Osteoblast (primary cell): ENCODE measurements at regions not wholly inside any gene's neighbourhood (a gene's known extent, or its start where the extent isn't known, plus 50 kb on each side); places are given as distances from the start of the nearest gene placed in this dataset.

Experiments used
- DNase-seq: peaks from one replicate; pipeline ENCODE4 v3.0.0; 2011; ENCODE audit warnings: low spot score, mixed read lengths; ENCODE audit not compliant: insufficient read length; ENCODE audit errors: missing footprints
- H2AFZ ChIP-seq: 2 replicates; pipeline ENCODE4 v1.6.0; 2011; ENCODE audit warnings: mild to moderate bottlenecking, low read length
- H3K27ac ChIP-seq: 2 replicates; pipeline ENCODE4 v1.5.1; 2011; ENCODE audit warnings: mild to moderate bottlenecking, low read depth, low read length, moderate library complexity
- H3K27me3 ChIP-seq: 2 replicates; pipeline ENCODE4 v1.6.0; 2012; ENCODE audit warnings: mild to moderate bottlenecking, control low read depth, inconsistent platforms, low read length, moderate library complexity; ENCODE audit not compliant: insufficient read depth
- H3K36me3 ChIP-seq: 2 replicates; pipeline ENCODE4 v1.5.1; 2011; ENCODE audit warnings: mild to moderate bottlenecking, low read length, control low read depth, moderate library complexity; ENCODE audit not compliant: insufficient read depth
- H3K4me1 ChIP-seq: 2 replicates; pipeline ENCODE4 v1.5.1; 2011; ENCODE audit warnings: mild to moderate bottlenecking, low read length, control low read depth, moderate library complexity; ENCODE audit not compliant: insufficient read depth
- H3K4me2 ChIP-seq: 2 replicates; pipeline ENCODE4 v1.6.0; 2011; ENCODE audit warnings: mild to moderate bottlenecking, low read length; ENCODE audit not compliant: insufficient read depth
- H3K4me3 ChIP-seq: fragments of 200-600 bp; sonication (generic); 3 replicates; pipeline ENCODE4 v1.5.1; 2012; ENCODE audit warnings: mild to moderate bottlenecking, low read length, inconsistent platforms; ENCODE audit not compliant: insufficient read depth
- H3K79me2 ChIP-seq: 2 replicates; pipeline ENCODE4 v1.6.0; 2012; ENCODE audit warnings: mild to moderate bottlenecking, low read length, control low read depth, inconsistent platforms; ENCODE audit not compliant: insufficient read depth
- H3K9me3 ChIP-seq: 2 replicates; pipeline ENCODE4 v1.5.1; 2011; ENCODE audit warnings: low read depth, low read length, control low read depth
- H4K20me1 ChIP-seq: 2 replicates; pipeline ENCODE4 v1.6.0; 2012; ENCODE audit warnings: mild to moderate bottlenecking, low read length, control low read depth; ENCODE audit not compliant: insufficient read depth
- TF ChIP-seq, protein P1 (sequence below): IDR thresholded peaks from 2 replicates; pipeline ENCODE4 v1.5.1; 2011; ENCODE audit warnings: mild to moderate bottlenecking, low read depth, low read length, moderate library complexity; ENCODE audit errors: extremely low read depth

- no peak for DNase-seq
- H3K4me3 ChIP-seq: no peak overlapping the region
- no peaks in the 10 kb centered on the region for H4K20me1 ChIP-seq
- no peak overlapping the region for H2AFZ ChIP-seq
- H3K27me3 ChIP-seq: no peaks in the 10 kb centered on the region
- H3K79me2 ChIP-seq: no peaks in the 10 kb centered on the region
- no peaks in the 10 kb centered on the region for H3K9me3 ChIP-seq
- H3K27ac ChIP-seq: no peak overlapping the region
- no peaks in the 10 kb centered on the region for H3K36me3 ChIP-seq
- TF ChIP-seq, protein P1, sequence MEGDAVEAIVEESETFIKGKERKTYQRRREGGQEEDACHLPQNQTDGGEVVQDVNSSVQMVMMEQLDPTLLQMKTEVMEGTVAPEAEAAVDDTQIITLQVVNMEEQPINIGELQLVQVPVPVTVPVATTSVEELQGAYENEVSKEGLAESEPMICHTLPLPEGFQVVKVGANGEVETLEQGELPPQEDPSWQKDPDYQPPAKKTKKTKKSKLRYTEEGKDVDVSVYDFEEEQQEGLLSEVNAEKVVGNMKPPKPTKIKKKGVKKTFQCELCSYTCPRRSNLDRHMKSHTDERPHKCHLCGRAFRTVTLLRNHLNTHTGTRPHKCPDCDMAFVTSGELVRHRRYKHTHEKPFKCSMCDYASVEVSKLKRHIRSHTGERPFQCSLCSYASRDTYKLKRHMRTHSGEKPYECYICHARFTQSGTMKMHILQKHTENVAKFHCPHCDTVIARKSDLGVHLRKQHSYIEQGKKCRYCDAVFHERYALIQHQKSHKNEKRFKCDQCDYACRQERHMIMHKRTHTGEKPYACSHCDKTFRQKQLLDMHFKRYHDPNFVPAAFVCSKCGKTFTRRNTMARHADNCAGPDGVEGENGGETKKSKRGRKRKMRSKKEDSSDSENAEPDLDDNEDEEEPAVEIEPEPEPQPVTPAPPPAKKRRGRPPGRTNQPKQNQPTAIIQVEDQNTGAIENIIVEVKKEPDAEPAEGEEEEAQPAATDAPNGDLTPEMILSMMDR: no peak
- no peaks in the 10 kb centered on the region for H3K4me1 ChIP-seq
- no peak overlapping the region for H3K4me2 ChIP-seq
Measured at GRCh38 chr3:137948400-137949072, 61.4 kb upstream of the CLDN18 start.

- Histone ChIP-seq H3K4me1 (no peaks in the 10 kb centered on the region), H2AFZ (no peak overlapping the region)
- no peak for DNase-seq
Measured at GRCh38 chr3:137958636-137959035, 51.3 kb upstream of the CLDN18 start.

More at GRCh38 chr3:137958636-137959035, 51.3 kb upstream of the CLDN18 start:
- Histone ChIP-seq H3K79me2 (no peaks in the 10 kb centered on the region), H3K36me3 (no peaks in the 10 kb centered on the region), H3K4me2 (no peak overlapping the region), H3K4me3 (no peak overlapping the region), H3K9me3 (no peaks in the 10 kb centered on the region), H3K27ac (no peak overlapping the region), H4K20me1 (no peaks in the 10 kb centered on the region), H3K27me3 (no peaks in the 10 kb centered on the region)
- TF ChIP-seq, protein P1: no peak
